Upper lobe of left lung (tissue), 6 donors: ENCODE measurements at regions not wholly inside any gene's neighbourhood (a gene's known extent, or its start where the extent isn't known, plus 50 kb on each side); places are given as distances from the start of the nearest gene placed in this dataset.
"Not testable (repeated sequence)": the region's sequence is repeated elsewhere in the genome, so short reads cannot be mapped to it uniquely, and the experiment has no call there.

Experiments used
- ATAC-seq, 2 donors: fragments of 200-7000 bp; cut with Tn5 transposase; one replicate each; pipeline ENCODE4 v1.9.1; 2022; ENCODE audit warnings: mild to moderate bottlenecking in 2 of 2, moderate library complexity in 2 of 2; ENCODE audit not compliant: low FRiP score in 2 of 2
- DNase-seq, 2 donors: peaks; one replicate each; pipeline ENCODE4 v3.0.0-alpha.2; 2019 to 2020
- H3K27ac ChIP-seq, 4 donors: fragments of 200-600 bp; sonication (generic); one replicate each; pipeline ENCODE4 v1.5.1; 2016 to 2019
- H3K27me3 ChIP-seq, 4 donors: fragments of 200-600 bp; sonication (generic); one replicate each; pipeline ENCODE4 v1.5.1; 2017 to 2019
- H3K36me3 ChIP-seq, 4 donors: fragments of 200-600 bp; sonication (generic); one replicate each; pipeline ENCODE4 v1.5.1; 2016 to 2019
- H3K4me1 ChIP-seq, 4 donors: fragments of 200-600 bp; sonication (generic); one replicate each; pipeline ENCODE4 v1.5.1; 2018 to 2019
- H3K4me3 ChIP-seq, 4 donors: fragments of 200-600 bp; sonication (generic); one replicate each; pipeline ENCODE4 v1.5.1; 2017 to 2019; ENCODE audit warnings: mild to moderate bottlenecking in 2 of 4, moderate library complexity in 1 of 4
- H3K9me3 ChIP-seq, 4 donors: fragments of 200-600 bp; sonication (generic); one replicate each; pipeline ENCODE4 v1.5.1; 2018 to 2019
- CTCF ChIP-seq, 6 experiments: fragments of 450-650 bp in 4 of 6; fragments of 200-600 bp in 2 of 6; sonication (generic) in 2 of 6; IDR thresholded peaks; one replicate each; pipeline ENCODE4 v1.5.1; 2016 to 2019; ENCODE audit warnings: antibody characterized with exemption in 6 of 6
- EP300 ChIP-seq, 4 donors: sonication (generic); formaldehyde crosslinking; IDR thresholded peaks; one replicate each; pipeline ENCODE4 v1.5.1; 2017; ENCODE audit warnings: antibody characterized with exemption in 4 of 4, control low read depth in 2 of 4
- POLR2A ChIP-seq, 4 donors: fragments of 450-650 bp; IDR thresholded peaks; one replicate each; pipeline ENCODE4 v1.5.1; 2016 to 2017; ENCODE audit warnings: antibody characterized with exemption in 4 of 4, mild to moderate bottlenecking in 2 of 4
- POLR2AphosphoS5 ChIP-seq, 2 donors: sonication (generic); formaldehyde crosslinking; IDR thresholded peaks; one replicate each; pipeline ENCODE4 v1.5.1; 2017; ENCODE audit warnings: antibody characterized with exemption in 2 of 2
- WGBS, 2 donors: methylation state at CpG; one replicate each; pipeline ENCODE4 v1.1.5; 2017 to 2018; 5-methylcytosine and 5-hydroxymethylcytosine counted together
- donor health status: DM: no; HTN: no; CAD: no; lungs with moderate emphysema.
- donor health status: DM: no; HTN: yes; CAD: no; lungs with severe emphysema.

GRCh38 chr15:84397066-84397465 lies 161.5 kb downstream of the GOLGA6L4 start:
- not testable (repeated sequence) for ATAC-seq
- 91% methylated on average over 14 of the region's 18 CpGs; no CpG with 5 or more reads in 1 of the 2 donors for WGBS, 2 donors
- peak in 1 of 2 donors; percentile 71 for DNase-seq

GRCh38 chr15:84398087-84398486 lies 162.5 kb downstream of the GOLGA6L4 start:
- H3K9me3 ChIP-seq, DNase-seq, H3K27ac ChIP-seq, H3K27me3 ChIP-seq, ATAC-seq, H3K4me3 ChIP-seq, H3K4me1 ChIP-seq, H3K36me3 ChIP-seq: not testable (repeated sequence)
- 80 to 86% methylated on average over 3 to 4 of the region's 4 CpGs for WGBS, 2 donors

More at GRCh38 chr15:84397066-84397465, 161.5 kb downstream of the GOLGA6L4 start:
- not testable (repeated sequence) for H3K4me3 ChIP-seq, H3K4me1 ChIP-seq, H3K9me3 ChIP-seq, H3K27me3 ChIP-seq, H3K27ac ChIP-seq, H3K36me3 ChIP-seq

- Histone ChIP-seq H3K9me3 (no peaks in the 10 kb centered on the region), H3K4me3 (no peak overlapping the region), H3K36me3 (no peaks in the 10 kb centered on the region), H3K27ac (no peak overlapping the region), H3K4me1 (no peaks in the 10 kb centered on the region), H3K27me3 (no peaks in the 10 kb centered on the region)
- ATAC-seq (peak; percentile 28 to 53), DNase-seq (peak in 1 of 2 donors; percentile 77)
- 86 to 90% methylated on average over 13 to 30 of the region's 42 CpGs for WGBS, 2 donors
- TF ChIP-seq POLR2A (IDR thresholded peaks at IDR 0.05) (no peak), CTCF (IDR thresholded peaks at IDR 0.05) (no peak), EP300 (IDR thresholded peaks at IDR 0.05) (no peak), POLR2AphosphoS5 (IDR thresholded peaks at IDR 0.05) (no peak)
Measured at GRCh38 chr15:84398763-84399701, 163.5 kb downstream of the GOLGA6L4 start.

- DNase-seq (peak in 1 of 2 donors; percentile 13), ATAC-seq (no peak)
- no peaks in the 10 kb centered on the region for H3K9me3 ChIP-seq
- WGBS, 2 donors, result 63 to 80% methylated on average over 5 to 13 of the region's 13 CpGs
- H3K36me3 ChIP-seq, result no peaks in the 10 kb centered on the region
- TF ChIP-seq POLR2A (IDR thresholded peaks at IDR 0.05), result no peak
- no peak for TF ChIP-seq CTCF (IDR thresholded peaks at IDR 0.05)
- no peak overlapping the region for H3K4me3 ChIP-seq
- no peaks in the 10 kb centered on the region for H3K27me3 ChIP-seq
- H3K4me1 ChIP-seq, result no peaks in the 10 kb centered on the region
- H3K27ac ChIP-seq, result no peak overlapping the region
Measured at GRCh38 chr15:84400017-84400740, 164.6 kb downstream of the GOLGA6L4 start.

GRCh38 chr15:84400820-84401219 lies 165.2 kb downstream of the GOLGA6L4 start:
- H3K4me3 ChIP-seq, result no peak overlapping the region
- H3K9me3 ChIP-seq, result no peaks in the 10 kb centered on the region
- TF ChIP-seq POLR2AphosphoS5 (IDR thresholded peaks at IDR 0.05), result no peak
- no peak for TF ChIP-seq CTCF (IDR thresholded peaks at IDR 0.05)
- no peak for TF ChIP-seq EP300 (IDR thresholded peaks at IDR 0.05)
- no peak for TF ChIP-seq POLR2A (IDR thresholded peaks at IDR 0.05)
- H3K27me3 ChIP-seq, result no peaks in the 10 kb centered on the region
- no peaks in the 10 kb centered on the region for H3K4me1 ChIP-seq
- DNase-seq, result peak in 1 of 2 donors; percentile 2
- H3K36me3 ChIP-seq, result no peaks in the 10 kb centered on the region
- 62 to 70% methylated on average over 2 to 5 of the region's 5 CpGs for WGBS, 2 donors
- no peak for ATAC-seq
- no peak overlapping the region for H3K27ac ChIP-seq

- not testable (repeated sequence) for H3K4me3 ChIP-seq
Measured at GRCh38 chr15:84401461-84401860, 165.9 kb downstream of the GOLGA6L4 start.

GRCh38 chr15:84401891-84402840 lies 166.6 kb downstream of the GOLGA6L4 start:
- not testable (repeated sequence) for H3K4me1 ChIP-seq, H3K27ac ChIP-seq, H3K27me3 ChIP-seq, H3K4me3 ChIP-seq, H3K36me3 ChIP-seq, DNase-seq, H3K9me3 ChIP-seq, ATAC-seq
- 91 to 92% methylated on average over 5 to 13 of the region's 14 CpGs for whole genome bisulfite sequencing, 2 donors

More at GRCh38 chr15:84401461-84401860, 165.9 kb downstream of the GOLGA6L4 start:
- peak in 1 of 2 donors; percentile 31 for DNase-seq
- not testable (repeated sequence) for H3K36me3 ChIP-seq, H3K27ac ChIP-seq, H3K27me3 ChIP-seq, H3K9me3 ChIP-seq, H3K4me1 ChIP-seq, ATAC-seq
- WGBS, 2 donors, result 86 to 87% methylated on average over 1 to 5 of the region's 5 CpGs
